Liver (tissue), 3 donors: ENCODE measurements at regions not wholly inside any gene's neighbourhood (a gene's known extent, or its start where the extent isn't known, plus 50 kb on each side); places are given as distances from the start of the nearest gene placed in this dataset.
"Not testable (repeated sequence)": the region's sequence is repeated elsewhere in the genome, so short reads cannot be mapped to it uniquely, and the experiment has no call there.

Experiments used
- CTCF ChIP-seq: fragments of 150-350 bp; IDR thresholded peaks from 2 replicates; pipeline ENCODE4 v1.5.1; 2017; ENCODE audit warnings: improper control_type of control experiment, low read depth, low read length; ENCODE audit not compliant: missing input control
- EGR1 ChIP-seq, 2 donors: IDR thresholded peaks; 2 replicates each; pipeline ENCODE4 v1.6.1; 2016 to 2018; ENCODE audit warnings: antibody characterized with exemption in 2 of 2, low read depth in 2 of 2
- FOXA2 ChIP-seq: IDR thresholded peaks from 2 replicates; pipeline ENCODE4 v1.6.1; 2016; ENCODE audit warnings: antibody characterized with exemption
- GABPA ChIP-seq, 2 donors: IDR thresholded peaks in 1 of 2; conservative IDR thresholded peaks in 1 of 2; 2 replicates each; pipeline ENCODE4 v1.6.1; 2016; ENCODE audit warnings: antibody characterized with exemption in 2 of 2, mild to moderate bottlenecking in 1 of 2, moderate library complexity in 1 of 2
- MAX ChIP-seq: IDR thresholded peaks from 2 replicates; pipeline ENCODE4 v1.6.1; 2016; ENCODE audit warnings: antibody characterized with exemption
- RAD21 ChIP-seq, 2 donors: IDR thresholded peaks; 2 replicates each; pipeline ENCODE4 v1.6.1; 2016; ENCODE audit warnings: antibody characterized with exemption in 2 of 2, mild to moderate bottlenecking in 2 of 2
- RXRA ChIP-seq, 2 donors: IDR thresholded peaks; 2 replicates each; pipeline ENCODE4 v1.6.1; 2017 to 2018; ENCODE audit warnings: antibody characterized with exemption in 2 of 2, mild to moderate bottlenecking in 1 of 2
- SP1 ChIP-seq: IDR thresholded peaks from 2 replicates; pipeline ENCODE4 v1.6.1; 2018; ENCODE audit warnings: antibody characterized with exemption, mild to moderate bottlenecking
- TAF1 ChIP-seq: conservative IDR thresholded peaks from 2 replicates; pipeline ENCODE4 v1.6.1; 2016; ENCODE audit warnings: antibody characterized with exemption, mild to moderate bottlenecking
- YY1 ChIP-seq: IDR thresholded peaks from 2 replicates; pipeline ENCODE4 v1.6.1; 2016; ENCODE audit warnings: antibody characterized with exemption, mild to moderate bottlenecking
- TF ChIP-seq, protein P1 (sequence below): IDR thresholded peaks from 2 replicates; pipeline ENCODE4 v1.6.1; 2016; ENCODE audit warnings: antibody characterized with exemption, mild to moderate bottlenecking
- donor health status: healthy.
- donor health status: healthy.

GRCh38 chr17:15864061-15864460, 80.9 kb upstream of the ADORA2B start:
- TF ChIP-seq YY1; MAX; CTCF; EGR1 (IDR thresholded peaks at IDR 0.05; ENCODE audit: low read depth in 2 of 2); RAD21 (IDR thresholded peaks at IDR 0.05); GABPA (IDR thresholded peaks at IDR 0.05 in 1 of 2, conservative IDR thresholded peaks at IDR 0.05 in 1 of 2); FOXA2; SP1; RXRA (IDR thresholded peaks at IDR 0.05); TAF1: not testable (repeated sequence)
- TF ChIP-seq, protein P1, sequence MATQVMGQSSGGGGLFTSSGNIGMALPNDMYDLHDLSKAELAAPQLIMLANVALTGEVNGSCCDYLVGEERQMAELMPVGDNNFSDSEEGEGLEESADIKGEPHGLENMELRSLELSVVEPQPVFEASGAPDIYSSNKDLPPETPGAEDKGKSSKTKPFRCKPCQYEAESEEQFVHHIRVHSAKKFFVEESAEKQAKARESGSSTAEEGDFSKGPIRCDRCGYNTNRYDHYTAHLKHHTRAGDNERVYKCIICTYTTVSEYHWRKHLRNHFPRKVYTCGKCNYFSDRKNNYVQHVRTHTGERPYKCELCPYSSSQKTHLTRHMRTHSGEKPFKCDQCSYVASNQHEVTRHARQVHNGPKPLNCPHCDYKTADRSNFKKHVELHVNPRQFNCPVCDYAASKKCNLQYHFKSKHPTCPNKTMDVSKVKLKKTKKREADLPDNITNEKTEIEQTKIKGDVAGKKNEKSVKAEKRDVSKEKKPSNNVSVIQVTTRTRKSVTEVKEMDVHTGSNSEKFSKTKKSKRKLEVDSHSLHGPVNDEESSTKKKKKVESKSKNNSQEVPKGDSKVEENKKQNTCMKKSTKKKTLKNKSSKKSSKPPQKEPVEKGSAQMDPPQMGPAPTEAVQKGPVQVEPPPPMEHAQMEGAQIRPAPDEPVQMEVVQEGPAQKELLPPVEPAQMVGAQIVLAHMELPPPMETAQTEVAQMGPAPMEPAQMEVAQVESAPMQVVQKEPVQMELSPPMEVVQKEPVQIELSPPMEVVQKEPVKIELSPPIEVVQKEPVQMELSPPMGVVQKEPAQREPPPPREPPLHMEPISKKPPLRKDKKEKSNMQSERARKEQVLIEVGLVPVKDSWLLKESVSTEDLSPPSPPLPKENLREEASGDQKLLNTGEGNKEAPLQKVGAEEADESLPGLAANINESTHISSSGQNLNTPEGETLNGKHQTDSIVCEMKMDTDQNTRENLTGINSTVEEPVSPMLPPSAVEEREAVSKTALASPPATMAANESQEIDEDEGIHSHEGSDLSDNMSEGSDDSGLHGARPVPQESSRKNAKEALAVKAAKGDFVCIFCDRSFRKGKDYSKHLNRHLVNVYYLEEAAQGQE = not testable (repeated sequence)
